ENCODE measurements at regions not wholly inside any gene's neighbourhood (a gene's known extent, or its start where the extent isn't known, plus 50 kb on each side); places are given as distances from the start of the nearest gene placed in this dataset.
"Not testable (repeated sequence)": the region's sequence is repeated elsewhere in the genome, so short reads cannot be mapped to it uniquely, and the experiment has no call there.

DNA sequence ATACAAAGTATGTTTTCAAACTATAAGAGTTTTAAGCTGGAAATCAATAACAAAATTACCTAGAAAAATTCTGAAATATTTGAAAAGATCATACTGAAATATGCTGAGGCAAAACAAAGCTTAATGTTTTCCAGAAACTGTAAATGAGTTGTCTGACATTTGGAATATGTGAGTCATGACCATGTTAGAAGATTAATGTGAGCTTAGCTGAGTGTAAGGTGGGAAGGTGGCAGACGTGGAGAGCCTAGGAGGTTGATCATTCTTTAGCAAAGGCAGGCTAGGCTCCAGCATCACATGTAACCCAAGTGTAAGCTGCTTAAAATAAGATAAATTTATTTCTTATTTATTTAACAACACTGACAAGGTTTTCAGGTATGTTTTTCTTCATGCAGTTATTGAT is 2086.1 kb upstream of the PCDH20 start:
- DNase-seq (ENCODE audit: low spot score in 2 of 2): no peak
- FAIRE-seq: no peak

DNA sequence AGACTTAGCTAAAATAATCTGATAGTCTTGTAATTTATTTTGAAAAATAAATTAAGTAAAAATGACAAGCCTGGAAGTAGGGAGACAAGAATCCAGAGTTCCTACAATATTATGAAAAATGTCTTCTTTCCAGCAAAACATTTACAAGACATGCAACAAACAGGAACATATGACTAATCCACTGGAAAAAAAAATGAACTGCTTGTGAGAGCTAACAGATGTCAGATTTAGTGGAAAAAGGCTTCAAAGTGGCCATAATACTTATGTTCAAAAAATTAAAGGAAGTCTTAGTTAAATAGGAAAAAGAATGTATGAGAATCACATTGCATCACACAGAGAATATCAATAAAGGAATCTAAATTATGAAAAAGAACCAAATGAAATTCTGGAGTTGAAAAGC is 2082.0 kb upstream of the PCDH20 start:
- DNase-seq (ENCODE audit: low spot score in 2 of 2): no peak
- FAIRE-seq: no peak

DNA sequence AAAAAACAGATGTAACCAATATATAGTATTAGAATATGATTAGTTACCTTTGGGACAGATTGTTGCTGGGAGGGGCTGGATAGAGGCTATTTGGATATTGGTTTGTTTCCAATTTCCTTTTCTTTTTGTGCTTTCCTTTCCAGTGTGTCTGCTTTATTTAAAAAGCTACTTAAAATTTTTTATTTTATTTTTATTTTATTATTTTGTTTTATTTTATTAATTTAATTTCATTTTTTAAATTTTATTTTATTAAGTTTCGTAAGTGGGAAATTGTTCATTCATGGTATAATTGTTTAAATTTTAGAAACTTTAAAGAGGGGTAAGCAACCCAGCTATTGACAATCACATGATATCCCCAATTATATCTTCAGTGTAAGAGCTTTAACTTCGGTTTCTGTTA is 2077.0 kb upstream of the PCDH20 start:
- no peak for DNase-seq (ENCODE audit: low spot score in 2 of 2)
- FAIRE-seq: peak; percentile 78

DNA sequence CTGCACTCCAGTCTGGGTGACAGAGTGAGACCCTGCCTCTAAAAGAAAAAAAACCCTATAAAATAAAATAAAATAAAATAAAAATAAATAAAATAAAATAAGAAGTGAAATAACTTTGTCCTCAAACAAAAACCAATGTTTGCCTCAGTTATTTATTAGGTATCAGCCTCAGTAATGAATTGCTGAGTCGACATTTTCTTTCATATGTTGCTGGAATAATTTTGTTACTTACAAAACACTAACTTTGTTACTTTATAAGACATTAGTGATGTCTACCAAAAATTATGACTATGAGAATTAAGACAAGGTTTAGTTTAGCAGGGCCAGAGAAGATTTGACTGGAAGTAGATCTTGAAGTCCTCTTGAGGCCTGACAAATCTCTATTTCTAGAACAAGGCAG is 2074.5 kb upstream of the PCDH20 start:
- DNase-seq (ENCODE audit: low spot score in 2 of 2) (no peak), FAIRE-seq (peak; percentile 39)

DNA sequence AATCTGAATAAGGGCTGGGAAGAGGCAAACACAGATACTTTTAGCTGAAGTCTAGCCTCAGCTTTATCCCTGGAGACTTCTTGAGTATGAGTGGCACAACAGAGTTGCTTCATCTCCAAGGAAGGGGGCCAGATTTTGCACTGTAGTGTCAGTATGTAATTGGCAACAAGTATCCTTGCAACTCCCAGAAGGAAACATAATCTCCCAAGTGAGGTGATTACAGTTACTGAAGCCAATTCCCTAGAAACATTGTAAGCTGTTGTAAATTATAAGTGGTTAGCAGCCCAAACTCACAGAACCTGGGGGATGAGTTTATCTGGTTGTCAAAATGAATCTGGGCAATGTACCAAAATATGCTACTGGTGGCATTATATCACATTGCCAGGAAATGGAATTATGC is 2065.7 kb upstream of the PCDH20 start:
- FAIRE-seq (no peak), DNase-seq (ENCODE audit: low spot score in 2 of 2) (no peak)

DNA sequence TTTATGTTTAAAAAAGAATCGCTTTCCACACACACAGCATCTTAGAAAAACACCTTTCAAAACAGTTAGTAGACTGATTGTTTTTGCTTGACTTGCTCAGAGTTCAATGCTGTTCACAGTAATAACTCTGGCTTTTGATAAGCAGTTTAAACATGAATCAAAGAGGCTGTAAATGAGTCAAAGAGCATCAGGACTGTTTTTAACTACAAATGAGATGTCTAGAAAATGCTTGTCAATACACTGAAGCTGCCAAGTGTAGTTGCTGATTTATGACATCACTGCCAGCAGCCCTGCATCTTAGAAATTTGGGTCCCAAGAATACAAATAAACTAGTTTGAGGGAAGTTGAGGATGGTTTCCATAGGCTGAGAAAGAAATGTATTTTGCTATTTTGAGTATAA is 2057.1 kb upstream of the PCDH20 start:
- no peak for DNase-seq (ENCODE audit: low spot score in 2 of 2)
- FAIRE-seq: no peak

DNA sequence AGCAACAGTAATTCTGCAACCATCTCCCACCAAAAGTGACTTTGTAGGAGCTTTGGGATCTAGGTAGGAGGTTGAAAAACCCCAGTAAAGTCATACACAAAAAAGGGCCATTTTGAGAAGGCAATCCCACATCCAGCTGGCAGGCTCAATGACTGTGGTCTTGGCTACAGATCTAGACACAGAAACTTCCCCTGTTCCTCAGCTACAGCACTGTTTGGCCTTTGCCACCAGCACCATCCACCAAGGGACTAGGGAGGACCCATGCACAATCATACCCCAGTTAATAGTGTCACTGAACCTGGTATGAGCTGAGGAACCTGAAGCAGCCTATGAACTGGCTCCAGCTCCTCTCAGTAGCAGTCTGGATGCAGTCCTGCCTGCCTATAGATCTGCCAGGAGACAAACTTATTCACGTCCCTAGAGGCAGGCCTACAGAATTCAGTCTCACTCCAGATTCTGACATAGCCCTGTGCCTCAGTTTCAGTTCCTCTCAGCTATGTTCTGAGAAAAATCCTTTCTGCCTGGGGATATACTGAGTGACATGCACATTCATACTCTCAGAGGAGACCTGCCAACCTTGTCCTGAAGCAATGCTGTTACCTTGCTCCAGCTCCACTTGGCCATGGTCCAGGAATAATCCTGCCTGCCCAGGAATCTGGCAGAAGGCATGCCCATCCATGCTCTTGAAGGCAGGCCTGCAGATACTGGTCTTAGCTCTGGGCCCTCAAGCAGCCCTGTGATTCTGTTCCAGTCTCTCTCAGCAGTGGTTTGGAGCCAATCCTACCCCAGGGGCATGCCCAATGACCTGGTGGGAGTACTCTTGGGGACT is 2048.3 kb upstream of the PCDH20 start:
- DNase-seq (ENCODE audit: low spot score in 2 of 2) (no peak), FAIRE-seq (no peak)

DNA sequence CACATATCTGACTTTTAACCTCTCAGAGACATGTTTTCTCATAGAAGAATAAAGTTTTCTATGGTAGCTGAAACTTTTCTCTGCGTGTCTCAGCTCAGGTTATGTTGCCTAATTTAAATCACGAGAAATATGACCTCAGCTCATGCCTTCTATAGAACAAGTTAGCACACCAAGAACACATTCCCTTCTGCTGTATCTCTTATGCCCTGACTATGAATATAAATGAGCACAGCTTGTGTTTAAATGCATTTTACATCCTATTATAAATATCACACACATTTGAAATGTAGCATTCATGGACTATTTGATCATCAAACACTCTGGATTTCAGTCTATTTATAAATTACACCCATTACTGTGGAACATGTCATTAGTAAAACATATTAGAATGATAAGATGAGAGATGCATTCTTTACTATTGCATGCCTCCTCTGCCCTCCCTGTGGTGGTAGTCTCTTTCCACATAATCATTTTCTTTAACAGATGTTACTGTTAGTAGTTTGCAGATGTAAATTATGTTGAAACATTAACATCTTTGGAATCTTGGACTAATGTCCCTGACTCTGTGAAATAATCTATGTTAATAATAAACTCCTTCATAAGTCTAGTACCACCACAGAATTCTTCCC is 2044.9 kb upstream of the PCDH20 start:
- DNase-seq (ENCODE audit: low spot score in 2 of 2): no peak
- FAIRE-seq: no peak

DNA sequence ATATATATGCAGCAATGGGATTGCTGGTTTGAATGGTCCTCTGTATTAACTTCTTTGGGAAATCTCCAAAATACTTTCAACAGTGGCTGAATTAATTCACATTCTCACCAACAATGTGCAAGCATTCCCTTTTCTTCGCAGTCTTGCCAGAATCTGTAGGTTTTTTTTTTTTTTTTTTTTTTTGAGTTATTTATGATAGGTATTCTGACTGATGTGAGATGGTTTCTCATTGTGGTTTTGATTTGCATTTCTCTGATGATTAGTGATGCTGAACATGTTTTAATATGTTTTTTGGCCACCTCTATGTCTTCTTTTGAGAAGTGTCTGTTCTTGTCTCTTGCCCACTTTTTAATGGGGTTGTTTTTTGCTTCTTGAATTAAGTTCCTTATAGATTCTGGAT is 2041.5 kb upstream of the PCDH20 start:
- DNase-seq (ENCODE audit: low spot score in 2 of 2) (no peak), FAIRE-seq (no peak)

DNA sequence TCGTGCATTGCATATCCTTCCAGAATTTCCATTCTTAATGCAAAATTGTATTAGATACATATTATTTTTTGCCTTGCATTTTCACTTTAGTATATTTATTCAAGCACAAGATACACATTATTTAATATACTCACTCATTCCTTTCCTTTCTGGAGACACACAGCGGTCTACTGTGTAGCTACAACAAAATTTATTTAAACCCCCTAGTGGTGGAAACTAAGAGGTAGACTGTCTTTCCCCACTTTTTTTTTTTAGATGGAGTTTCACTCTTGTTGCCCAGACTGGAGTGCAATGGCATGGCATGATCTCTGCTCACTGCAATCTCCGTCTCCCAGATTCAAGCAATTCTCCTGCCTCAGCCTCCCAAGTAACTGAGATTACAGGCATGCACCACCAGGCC is 2040.3 kb upstream of the PCDH20 start:
- DNase-seq (ENCODE audit: low spot score in 2 of 2) (no peak), FAIRE-seq (no peak)

DNA sequence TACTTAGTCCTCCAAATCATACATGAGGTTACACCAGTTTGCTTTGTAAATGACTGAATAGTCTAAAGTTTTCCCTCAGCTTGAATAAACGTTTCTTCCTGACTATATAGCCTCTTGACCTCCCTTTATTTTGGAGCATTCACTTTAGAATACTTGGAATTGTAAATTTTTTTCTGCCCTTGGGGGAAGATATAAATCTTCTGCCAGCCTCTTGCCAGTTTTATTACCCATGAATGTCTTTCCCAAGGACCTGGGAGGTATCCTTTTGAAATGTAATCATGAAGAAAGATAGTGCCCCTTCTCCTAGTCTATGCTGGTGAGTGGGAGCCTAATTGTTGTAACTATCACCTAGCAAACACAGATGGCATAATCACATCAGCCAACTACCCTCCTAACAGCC is 2033.9 kb upstream of the PCDH20 start:
- DNase-seq (ENCODE audit: low spot score in 2 of 2): no peak
- no peak for FAIRE-seq

DNA sequence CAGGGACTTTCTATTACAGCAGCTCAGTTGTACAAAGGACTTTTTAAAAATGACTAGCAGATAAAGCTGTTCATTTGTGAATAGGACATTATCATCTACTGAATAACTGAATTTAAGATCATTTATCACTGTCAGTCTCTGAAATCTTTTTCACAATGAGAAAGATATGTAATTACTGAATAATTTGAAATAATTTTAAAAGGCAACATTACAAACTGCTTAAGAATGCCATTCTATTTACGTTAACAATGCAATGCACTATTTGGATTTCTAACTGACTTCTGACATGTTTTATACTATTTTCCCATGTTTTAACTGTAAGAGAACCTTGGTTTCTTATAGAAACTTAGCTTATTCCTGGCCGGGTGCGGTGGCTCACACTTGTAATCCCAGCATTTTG is 2033.0 kb upstream of the PCDH20 start:
- FAIRE-seq: no peak
- DNase-seq (ENCODE audit: low spot score in 2 of 2): no peak

DNA sequence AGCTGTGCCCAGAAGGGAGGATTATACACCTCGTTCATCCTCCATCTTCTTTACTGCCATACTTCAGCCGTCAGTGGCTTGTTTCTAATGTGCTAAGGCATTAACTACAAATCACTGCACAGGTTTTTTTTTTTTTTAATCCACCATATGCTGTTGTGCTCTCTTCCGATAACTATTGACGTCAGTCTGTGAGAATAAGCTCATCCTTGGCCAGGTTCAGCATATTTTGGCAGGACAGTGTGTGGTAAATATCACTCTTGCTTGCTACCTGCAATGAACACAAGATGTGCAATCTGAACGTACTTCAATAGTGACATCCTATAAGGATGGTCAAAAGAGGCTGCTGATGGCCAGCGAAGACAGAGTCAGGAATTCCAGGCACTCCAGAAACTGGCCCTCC is 2030.7 kb upstream of the PCDH20 start:
- FAIRE-seq (no peak), DNase-seq (ENCODE audit: low spot score in 2 of 2) (no peak)

DNA sequence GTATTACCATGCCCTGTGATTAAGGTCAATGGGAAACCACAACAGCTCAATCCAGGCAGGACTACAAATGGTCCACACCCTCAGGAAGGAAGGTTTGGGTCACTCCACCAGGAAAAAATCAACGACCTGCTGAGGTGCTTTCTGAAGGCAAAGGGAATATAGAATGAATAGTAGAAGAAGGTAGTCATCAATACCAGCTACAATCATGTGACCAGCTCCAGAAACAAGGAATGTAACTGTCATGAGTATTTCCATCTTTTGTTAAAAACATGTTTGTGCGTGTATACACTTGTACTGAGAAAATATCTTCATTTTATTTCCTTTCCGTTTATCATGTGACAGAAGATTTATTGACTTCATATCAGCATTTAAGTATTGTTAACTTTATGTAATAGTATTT is 2028.6 kb upstream of the PCDH20 start:
- not testable (repeated sequence) for DNase-seq (ENCODE audit: low spot score in 2 of 2); FAIRE-seq

DNA sequence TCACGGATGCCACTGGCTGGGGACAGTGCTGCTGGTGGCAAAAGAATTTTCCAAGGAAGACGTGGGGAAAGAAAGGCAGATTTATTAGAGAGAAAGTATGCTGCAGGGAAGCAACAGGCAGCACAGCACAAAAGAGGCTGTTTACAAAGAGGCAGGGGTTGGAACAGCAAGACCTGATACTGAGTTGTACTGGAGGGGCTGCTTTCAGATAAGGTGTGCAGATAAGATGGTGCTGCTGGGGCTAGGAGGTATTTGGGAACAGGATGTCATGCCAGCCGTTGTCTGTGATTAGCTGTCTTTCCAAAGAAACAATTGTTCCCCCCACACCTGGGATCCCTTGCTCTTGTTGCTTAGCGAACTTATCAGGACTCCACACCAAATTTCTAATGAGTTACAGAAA is 2023.3 kb upstream of the PCDH20 start:
- DNase-seq (ENCODE audit: low spot score in 2 of 2) (no peak), FAIRE-seq (no peak)

DNA sequence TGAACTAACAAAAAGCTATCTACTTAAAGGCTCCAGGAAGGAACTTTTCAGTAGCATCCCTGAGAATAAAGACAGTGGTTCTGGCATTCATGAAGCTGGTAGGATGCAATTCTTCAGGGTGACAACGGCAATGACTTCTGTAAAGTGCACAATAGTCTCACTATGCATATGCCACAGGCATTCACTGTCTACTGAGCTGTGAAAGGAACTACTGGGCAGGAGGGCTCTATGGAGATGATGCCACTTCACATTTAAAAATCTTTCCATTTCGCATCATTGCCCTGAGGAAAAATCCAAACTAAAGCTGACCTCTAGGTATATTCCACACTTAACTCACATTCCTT is 2020.6 kb upstream of the PCDH20 start:
- DNase-seq (ENCODE audit: low spot score in 2 of 2): no peak
- FAIRE-seq: no peak

DNA sequence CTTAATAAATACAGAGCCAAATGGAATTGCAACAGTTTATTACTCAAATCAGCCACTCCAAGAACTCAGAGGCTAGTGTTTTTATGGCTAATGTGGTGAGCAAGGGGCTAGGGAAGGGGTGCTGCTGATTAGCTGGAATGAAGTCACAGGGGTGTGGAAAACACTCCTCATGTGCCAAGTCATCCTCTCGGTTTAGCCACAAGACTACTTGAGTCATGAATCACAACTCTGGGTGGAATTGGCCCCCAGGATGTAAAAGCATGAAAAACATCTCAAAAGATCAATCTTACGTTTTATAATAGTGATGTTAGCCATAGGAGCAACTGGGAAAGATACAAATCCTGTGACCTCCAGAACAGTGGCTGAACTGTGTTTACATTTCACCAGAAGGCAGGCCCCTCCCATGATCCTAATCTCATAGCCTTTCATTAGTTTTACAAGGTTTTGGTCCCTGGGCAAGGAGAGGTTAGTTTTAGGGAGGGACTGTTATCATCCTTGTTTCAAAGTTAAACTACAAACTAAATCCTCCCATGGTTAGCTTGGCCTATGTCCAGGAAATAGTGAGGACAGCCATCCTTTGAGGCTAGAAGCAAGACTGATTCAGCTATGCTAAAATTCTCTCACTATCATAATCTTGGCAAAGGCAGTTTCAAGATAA is 2020.1 kb upstream of the PCDH20 start:
- DNase-seq (ENCODE audit: low spot score in 2 of 2) (no peak), FAIRE-seq (no peak)

DNA sequence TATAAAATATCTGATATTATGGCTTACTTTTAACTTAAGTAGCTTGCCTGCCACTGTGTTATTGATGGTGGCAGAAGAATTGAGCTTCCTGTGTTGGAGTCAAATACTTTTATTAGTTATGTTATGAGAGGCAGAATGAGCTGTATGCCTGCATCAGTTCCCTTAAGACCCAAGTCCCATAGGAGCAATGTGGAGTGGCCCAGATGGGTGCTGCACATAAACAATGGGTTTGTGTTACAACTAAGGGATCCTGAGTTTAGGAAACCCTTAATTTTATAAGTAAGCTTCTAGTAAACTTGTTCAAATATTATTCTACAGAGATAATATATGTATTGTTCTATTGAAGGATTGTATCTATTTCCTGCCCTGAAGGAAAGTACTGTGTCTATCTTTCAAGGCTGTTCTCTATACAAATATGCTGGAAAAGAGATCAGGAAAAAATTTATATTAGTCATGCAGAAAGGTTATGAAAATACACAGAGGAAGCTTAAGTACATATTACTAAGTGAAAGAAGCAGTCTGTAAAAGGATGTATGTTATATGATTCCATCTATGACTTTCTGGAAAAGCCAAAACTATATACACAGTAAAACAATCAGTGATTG is 2018.0 kb upstream of the PCDH20 start:
- FAIRE-seq: no peak
- no peak for DNase-seq (ENCODE audit: low spot score in 2 of 2)

DNA sequence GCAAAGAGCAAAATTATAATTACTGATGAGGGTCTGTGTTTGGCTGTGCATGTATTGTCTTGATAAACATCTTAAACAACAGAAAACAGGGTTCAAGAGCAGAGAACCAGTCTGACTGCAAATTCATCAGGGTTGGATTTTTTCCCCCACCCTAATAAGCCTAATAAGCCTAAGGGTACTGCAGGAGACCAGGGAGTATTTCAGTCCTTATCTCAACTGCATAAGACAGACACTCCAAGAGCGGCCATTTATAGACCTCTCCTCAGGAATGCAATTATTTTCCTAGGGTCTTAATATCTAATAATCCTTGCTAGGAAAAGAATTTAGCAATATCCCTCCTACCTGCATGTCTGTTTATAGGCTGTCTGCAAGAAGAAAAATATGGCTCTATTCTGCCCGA is 2011.5 kb upstream of the PCDH20 start:
- DNase-seq (ENCODE audit: low spot score in 2 of 2) (no peak), FAIRE-seq (no peak)

DNA sequence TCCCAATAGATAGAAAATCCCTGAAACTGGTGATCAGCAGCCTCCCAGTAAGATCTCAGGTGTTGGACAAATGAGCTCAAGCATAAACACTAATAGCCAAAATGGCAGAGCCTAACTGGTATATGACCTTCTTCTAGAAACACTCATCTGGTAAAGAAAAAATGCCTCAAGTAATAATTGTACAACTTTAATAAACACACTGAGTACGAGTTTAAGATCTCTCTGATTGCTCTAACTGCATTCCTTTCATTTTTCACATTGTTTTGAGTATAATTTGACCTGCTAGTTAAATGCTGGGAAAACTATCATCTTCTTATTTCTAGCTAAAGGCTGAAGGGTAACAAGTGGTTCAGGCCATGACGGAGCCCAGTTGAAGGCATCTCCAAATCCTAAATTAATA is 2009.5 kb upstream of the PCDH20 start:
- no peak for FAIRE-seq
- no peak for DNase-seq (ENCODE audit: low spot score in 2 of 2)

DNA sequence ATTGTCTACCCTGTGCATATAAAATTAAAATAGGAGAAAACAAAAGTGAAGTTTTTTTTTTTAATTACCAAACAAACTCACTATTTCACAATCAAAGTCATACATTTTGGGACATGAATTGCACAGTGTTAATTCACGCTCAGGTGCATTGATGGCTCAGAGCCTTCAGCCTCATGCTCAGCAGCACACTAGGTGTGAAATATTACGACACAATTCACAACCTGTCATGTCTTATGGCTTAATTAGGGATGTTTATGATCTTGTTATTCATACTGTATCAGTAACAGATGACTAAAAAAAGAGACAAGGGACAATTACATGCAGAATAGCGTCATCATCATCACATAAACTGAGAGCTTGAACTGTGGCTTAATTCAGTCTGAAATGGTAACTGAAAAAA is 2005.5 kb upstream of the PCDH20 start:
- DNase-seq (ENCODE audit: low spot score in 2 of 2) (no peak), FAIRE-seq (no peak)

DNA sequence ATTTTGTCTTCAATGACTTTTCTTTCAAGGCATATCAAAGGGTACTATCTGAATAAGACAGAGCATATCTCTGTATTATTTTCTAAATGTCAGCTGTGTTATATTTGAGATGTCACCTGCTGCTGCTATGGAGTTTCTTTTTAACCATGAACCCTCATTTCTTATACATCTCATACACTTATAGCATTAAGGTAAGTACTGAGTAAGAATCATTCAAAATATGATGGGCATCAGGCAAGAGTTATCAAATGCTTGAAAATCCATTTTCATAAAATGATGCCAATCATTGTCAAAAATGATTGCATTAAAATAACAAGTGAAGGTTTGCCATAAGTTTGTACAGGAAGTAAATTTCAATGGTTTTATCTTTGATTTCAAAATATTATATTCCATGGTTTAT is 2005.0 kb upstream of the PCDH20 start:
- no peak for FAIRE-seq

More for the DNA sequence above, 2005.0 kb upstream of the PCDH20 start:
- no peak for DNase-seq (ENCODE audit: low spot score in 2 of 2)

Data from frontal cortex (tissue), 3 donors.